ENCODE measurements at regions not wholly inside any gene's neighbourhood (a gene's known extent, or its start where the extent isn't known, plus 50 kb on each side); places are given as distances from the start of the nearest gene placed in this dataset.

- intact Hi-C loops (cut with DNase I): no loop called here
- ATAC-seq: no peak
- no peak for DNase-seq
- H3K36me3 ChIP-seq: no peaks in the 10 kb centered on the region
- 51 to 60% methylated on average over 9 of the region's 9 CpGs for WGBS, 2 donors
- no peak for TF ChIP-seq CTCF (IDR thresholded peaks at IDR 0.05)
- FAIRE-seq: no peak
- no peak overlapping the region for H3K27ac ChIP-seq
- no peaks in the 10 kb centered on the region for H3K9me3 ChIP-seq
- H3K4me1 ChIP-seq: no peaks in the 10 kb centered on the region
- H3K4me3 ChIP-seq: no peak overlapping the region
- H3K27me3 ChIP-seq: no peaks in the 10 kb centered on the region
Observed at GRCh38 chrX:16023790-16024734, 99.3 kb upstream of the GRPR start.

GRCh38 chrX:16022580-16023200 lies 100.7 kb upstream of the GRPR start:
- DNase-seq: no peak
- 0 to 47% methylated on average over 1 of the region's 1 CpG for WGBS, 2 donors
- TF ChIP-seq CTCF (IDR thresholded peaks at IDR 0.05): no peak
- Histone ChIP-seq H3K9me3 (no peaks in the 10 kb centered on the region), H3K4me3 (no peak overlapping the region), H3K36me3 (no peaks in the 10 kb centered on the region), H3K27me3 (no peaks in the 10 kb centered on the region), H3K4me1 (no peaks in the 10 kb centered on the region), H3K27ac (no peak overlapping the region)
- intact Hi-C loops (cut with DNase I): no loop called here
- FAIRE-seq: no peak
- no peak for ATAC-seq

- intact Hi-C loops (cut with DNase I): no loop called here
- no peaks in the 10 kb centered on the region for H3K4me1 ChIP-seq
- DNase-seq: no peak
- H3K36me3 ChIP-seq: no peaks in the 10 kb centered on the region
- H3K27ac ChIP-seq: no peak overlapping the region
- no peak overlapping the region for H3K4me3 ChIP-seq
- H3K9me3 ChIP-seq: no peaks in the 10 kb centered on the region
- no peak for TF ChIP-seq CTCF (IDR thresholded peaks at IDR 0.05)
- no peak for ATAC-seq
- peak; percentile 13 for FAIRE-seq
- peaks cover 0 to 7% (median 0%) of the 10 kb centered on the region in 4 donors for H3K27me3 ChIP-seq
Observed at GRCh38 chrX:16018291-16018690, 105.1 kb upstream of the GRPR start.

GRCh38 chrX:16014171-16014570 lies 109.2 kb upstream of the GRPR start:
- H3K4me3 ChIP-seq: no peak overlapping the region
- intact Hi-C loops (cut with DNase I): no loop called here
- no peak for FAIRE-seq
- no peak for ATAC-seq
- no peak for TF ChIP-seq CTCF (IDR thresholded peaks at IDR 0.05)
- H3K27ac ChIP-seq: no peak overlapping the region
- no peaks in the 10 kb centered on the region for H3K36me3 ChIP-seq
- DNase-seq: no peak
- H3K27me3 ChIP-seq: peaks cover 0 to 9% (median 0%) of the 10 kb centered on the region in 4 donors
- H3K9me3 ChIP-seq: no peaks in the 10 kb centered on the region
- no peaks in the 10 kb centered on the region for H3K4me1 ChIP-seq

- WGBS, 2 donors: 74 to 93% methylated on average over 1 of the region's 1 CpG
- intact Hi-C loops (cut with DNase I): no loop called here
- TF ChIP-seq CTCF (IDR thresholded peaks at IDR 0.05): no peak
Observed at GRCh38 chrX:16012250-16012649, 111.1 kb upstream of the GRPR start.

More at GRCh38 chrX:16012250-16012649, 111.1 kb upstream of the GRPR start:
- FAIRE-seq (peak; percentile 88), DNase-seq (no peak), ATAC-seq (no peak)
- Histone ChIP-seq H3K9me3 (no peaks in the 10 kb centered on the region), H3K27ac (no peak overlapping the region), H3K4me3 (no peak overlapping the region), H3K36me3 (no peaks in the 10 kb centered on the region), H3K4me1 (no peaks in the 10 kb centered on the region), H3K27me3 (peaks cover 0 to 9% (median 0%) of the 10 kb centered on the region in 4 donors)

All from pancreas (tissue), 10 donors.